ENCODE measurements at regions not wholly inside any gene's neighbourhood (a gene's known extent, or its start where the extent isn't known, plus 50 kb on each side); places are given as distances from the start of the nearest gene placed in this dataset.

- Mint-ChIP-seq H3K27me3 (no peaks in the 10 kb centered on the region), H3K36me3 (no peaks in the 10 kb centered on the region), H3K27ac (no peak overlapping the region), H3K9me3 (peaks cover 0 to 12% (median 6%) of the 10 kb centered on the region in 7 donors), H3K4me1 (peaks cover 0 to 13% (median 0%) of the 10 kb centered on the region in 4 donors), H3K4me3 (no peak overlapping the region)
- H3K4me1 ChIP-seq (ENCODE audit: control insufficient read depth, insufficient read depth, low read length, poor library complexity, severe bottlenecking) = no peaks in the 10 kb centered on the region
- H3K4me3 ChIP-seq (ENCODE audit: low read depth, low read length) = no peak overlapping the region
- H3K36me3 ChIP-seq (ENCODE audit: control insufficient read depth, insufficient read depth, low read length) = no peaks in the 10 kb centered on the region
- H3K27me3 ChIP-seq (ENCODE audit: control insufficient read depth, insufficient read depth, low read length) = no peaks in the 10 kb centered on the region
- no peak for ATAC-seq (ENCODE audit: low read depth in 2 of 2)
- H3K9me3 ChIP-seq (ENCODE audit: control insufficient read depth in 2 of 2, low read length in 2 of 2) = peaks cover 0 to 5% of the 10 kb centered on the region in 2 experiments
- DNase-seq = no peak
- no peak overlapping the region for H3K27ac ChIP-seq (ENCODE audit: insufficient read depth, low read length, poor library complexity, severe bottlenecking)
These were observed 253.6 kb downstream of the PPP1R2C start for GRCh38 chrX:42524379-42524778.

- no peaks in the 10 kb centered on the region for H3K36me3 Mint-ChIP-seq
- DNase-seq = no peak
- Histone ChIP-seq H3K4me1 (ENCODE audit: control insufficient read depth, insufficient read depth, low read length, poor library complexity, severe bottlenecking) (no peaks in the 10 kb centered on the region), H3K9me3 (ENCODE audit: control insufficient read depth in 2 of 2, low read length in 2 of 2) (no peaks in the 10 kb centered on the region), H3K36me3 (ENCODE audit: control insufficient read depth, insufficient read depth, low read length) (no peaks in the 10 kb centered on the region), H3K4me3 (ENCODE audit: low read depth, low read length) (no peak overlapping the region), H3K27ac (ENCODE audit: insufficient read depth, low read length, poor library complexity, severe bottlenecking) (no peak overlapping the region), H3K27me3 (ENCODE audit: control insufficient read depth, insufficient read depth, low read length) (no peaks in the 10 kb centered on the region)
- H3K27me3 Mint-ChIP-seq = no peaks in the 10 kb centered on the region
- H3K4me1 Mint-ChIP-seq = peaks cover 0 to 13% (median 0%) of the 10 kb centered on the region in 4 donors
- H3K9me3 Mint-ChIP-seq = peaks cover 0 to 2% (median 0%) of the 10 kb centered on the region in 7 donors
- no peak overlapping the region for H3K4me3 Mint-ChIP-seq
- no peak overlapping the region for H3K27ac Mint-ChIP-seq
- ATAC-seq (ENCODE audit: low read depth in 2 of 2) = no peak
These were observed 258.2 kb downstream of the PPP1R2C start for GRCh38 chrX:42519666-42520231.

- H3K4me3 Mint-ChIP-seq = no peak overlapping the region
- H3K27ac Mint-ChIP-seq = no peak overlapping the region
These were observed 262.0 kb downstream of the PPP1R2C start for GRCh38 chrX:42515939-42516338.

GRCh38 chrX:42505016-42505415 is 272.9 kb downstream of the PPP1R2C start:
- no peaks in the 10 kb centered on the region for H3K27me3 Mint-ChIP-seq
- H3K27ac Mint-ChIP-seq = no peak overlapping the region
- Histone ChIP-seq H3K36me3 (ENCODE audit: control insufficient read depth, insufficient read depth, low read length) (no peaks in the 10 kb centered on the region), H3K4me3 (ENCODE audit: low read depth, low read length) (no peak overlapping the region), H3K27ac (ENCODE audit: insufficient read depth, low read length, poor library complexity, severe bottlenecking) (no peak overlapping the region), H3K27me3 (ENCODE audit: control insufficient read depth, insufficient read depth, low read length) (no peaks in the 10 kb centered on the region), H3K4me1 (ENCODE audit: control insufficient read depth, insufficient read depth, low read length, poor library complexity, severe bottlenecking) (no peaks in the 10 kb centered on the region), H3K9me3 (ENCODE audit: control insufficient read depth in 2 of 2, low read length in 2 of 2) (no peaks in the 10 kb centered on the region)
- DNase-seq (no peak), ATAC-seq (ENCODE audit: low read depth in 2 of 2) (no peak)
- no peak overlapping the region for H3K4me3 Mint-ChIP-seq
- H3K9me3 Mint-ChIP-seq = peaks cover 0 to 17% (median 6%) of the 10 kb centered on the region in 7 donors
- no peaks in the 10 kb centered on the region for H3K36me3 Mint-ChIP-seq
- peaks cover 0 to 5% (median 3%) of the 10 kb centered on the region in 4 donors for H3K4me1 Mint-ChIP-seq

More at GRCh38 chrX:42515939-42516338, 262.0 kb downstream of the PPP1R2C start:
- peaks cover 0 to 12% (median 0%) of the 10 kb centered on the region in 4 donors for H3K4me1 Mint-ChIP-seq
- peaks cover 0 to 11% (median 0%) of the 10 kb centered on the region in 7 donors for H3K9me3 Mint-ChIP-seq
- ATAC-seq (ENCODE audit: low read depth in 2 of 2) = no peak
- no peaks in the 10 kb centered on the region for H3K27me3 ChIP-seq (ENCODE audit: control insufficient read depth, insufficient read depth, low read length)
- no peaks in the 10 kb centered on the region for H3K9me3 ChIP-seq (ENCODE audit: control insufficient read depth in 2 of 2, low read length in 2 of 2)
- no peaks in the 10 kb centered on the region for H3K36me3 ChIP-seq (ENCODE audit: control insufficient read depth, insufficient read depth, low read length)
- DNase-seq = no peak
- H3K4me1 ChIP-seq (ENCODE audit: control insufficient read depth, insufficient read depth, low read length, poor library complexity, severe bottlenecking) = no peaks in the 10 kb centered on the region
- H3K27me3 Mint-ChIP-seq = no peaks in the 10 kb centered on the region
- no peak overlapping the region for H3K4me3 ChIP-seq (ENCODE audit: low read depth, low read length)
- no peaks in the 10 kb centered on the region for H3K36me3 Mint-ChIP-seq
- H3K27ac ChIP-seq (ENCODE audit: insufficient read depth, low read length, poor library complexity, severe bottlenecking) = no peak overlapping the region

- no peak overlapping the region for H3K4me3 Mint-ChIP-seq
- Histone ChIP-seq H3K36me3 (ENCODE audit: control insufficient read depth, insufficient read depth, low read length) (no peaks in the 10 kb centered on the region), H3K9me3 (ENCODE audit: control insufficient read depth in 2 of 2, low read length in 2 of 2) (no peaks in the 10 kb centered on the region), H3K4me1 (ENCODE audit: control insufficient read depth, insufficient read depth, low read length, poor library complexity, severe bottlenecking) (no peaks in the 10 kb centered on the region), H3K4me3 (ENCODE audit: low read depth, low read length) (no peak overlapping the region), H3K27ac (ENCODE audit: insufficient read depth, low read length, poor library complexity, severe bottlenecking) (no peak overlapping the region), H3K27me3 (ENCODE audit: control insufficient read depth, insufficient read depth, low read length) (no peaks in the 10 kb centered on the region)
- ATAC-seq (ENCODE audit: low read depth in 2 of 2) (no peak), DNase-seq (no peak)
- peaks cover 0 to 7% (median 3%) of the 10 kb centered on the region in 4 donors for H3K4me1 Mint-ChIP-seq
- H3K9me3 Mint-ChIP-seq = no peaks in the 10 kb centered on the region
- no peaks in the 10 kb centered on the region for H3K36me3 Mint-ChIP-seq
- H3K27me3 Mint-ChIP-seq = no peaks in the 10 kb centered on the region
- no peak overlapping the region for H3K27ac Mint-ChIP-seq
These were observed 278.3 kb downstream of the PPP1R2C start for GRCh38 chrX:42499620-42500019.

GRCh38 chrX:42497356-42497755 is 280.6 kb downstream of the PPP1R2C start:
- H3K36me3 Mint-ChIP-seq = no peaks in the 10 kb centered on the region
- Histone ChIP-seq H3K4me3 (ENCODE audit: low read depth, low read length) (no peak overlapping the region), H3K4me1 (ENCODE audit: control insufficient read depth, insufficient read depth, low read length, poor library complexity, severe bottlenecking) (no peaks in the 10 kb centered on the region), H3K36me3 (ENCODE audit: control insufficient read depth, insufficient read depth, low read length) (no peaks in the 10 kb centered on the region), H3K27me3 (ENCODE audit: control insufficient read depth, insufficient read depth, low read length) (no peaks in the 10 kb centered on the region), H3K9me3 (ENCODE audit: control insufficient read depth in 2 of 2, low read length in 2 of 2) (no peaks in the 10 kb centered on the region), H3K27ac (ENCODE audit: insufficient read depth, low read length, poor library complexity, severe bottlenecking) (no peak overlapping the region)
- no peak overlapping the region for H3K4me3 Mint-ChIP-seq
- peaks cover 0 to 1% (median 0%) of the 10 kb centered on the region in 7 donors for H3K9me3 Mint-ChIP-seq
- no peak overlapping the region for H3K27ac Mint-ChIP-seq
- H3K4me1 Mint-ChIP-seq = peaks cover 0 to 7% (median 3%) of the 10 kb centered on the region in 4 donors
- DNase-seq (no peak), ATAC-seq (ENCODE audit: low read depth in 2 of 2) (no peak)
- H3K27me3 Mint-ChIP-seq = no peaks in the 10 kb centered on the region

- H3K4me1 ChIP-seq (ENCODE audit: control insufficient read depth, insufficient read depth, low read length, poor library complexity, severe bottlenecking) = no peaks in the 10 kb centered on the region
- DNase-seq (no peak), ATAC-seq (ENCODE audit: low read depth in 2 of 2) (no peak)
- Mint-ChIP-seq H3K27me3 (no peaks in the 10 kb centered on the region), H3K27ac (peak overlapping the region in 1 of 3 donors; percentile 39), H3K4me1 (peaks cover 0 to 5% (median 2%) of the 10 kb centered on the region in 4 donors), H3K9me3 (peaks cover 0 to 1% (median 0%) of the 10 kb centered on the region in 7 donors), H3K4me3 (no peak overlapping the region), H3K36me3 (no peaks in the 10 kb centered on the region)
- H3K9me3 ChIP-seq (ENCODE audit: control insufficient read depth in 2 of 2, low read length in 2 of 2) = no peaks in the 10 kb centered on the region
- H3K4me3 ChIP-seq (ENCODE audit: low read depth, low read length) = no peak overlapping the region
- no peak overlapping the region for H3K27ac ChIP-seq (ENCODE audit: insufficient read depth, low read length, poor library complexity, severe bottlenecking)
- no peaks in the 10 kb centered on the region for H3K36me3 ChIP-seq (ENCODE audit: control insufficient read depth, insufficient read depth, low read length)
- no peaks in the 10 kb centered on the region for H3K27me3 ChIP-seq (ENCODE audit: control insufficient read depth, insufficient read depth, low read length)
These were observed 281.7 kb downstream of the PPP1R2C start for GRCh38 chrX:42496239-42496638.

GRCh38 chrX:42495139-42495538 is 282.8 kb downstream of the PPP1R2C start:
- Mint-ChIP-seq H3K4me1 (peaks cover 0 to 5% (median 2%) of the 10 kb centered on the region in 4 donors), H3K4me3 (no peak overlapping the region), H3K27me3 (no peaks in the 10 kb centered on the region), H3K27ac (no peak overlapping the region), H3K9me3 (peaks cover 0 to 1% (median 0%) of the 10 kb centered on the region in 7 donors), H3K36me3 (no peaks in the 10 kb centered on the region)
- ATAC-seq (ENCODE audit: low read depth in 2 of 2) (peak; percentile 58 to 61), DNase-seq (peak in 2 of 3 donors; percentile 10 to 36)
- H3K4me3 ChIP-seq (ENCODE audit: low read depth, low read length) = no peak overlapping the region
- H3K36me3 ChIP-seq (ENCODE audit: control insufficient read depth, insufficient read depth, low read length) = no peaks in the 10 kb centered on the region
- H3K4me1 ChIP-seq (ENCODE audit: control insufficient read depth, insufficient read depth, low read length, poor library complexity, severe bottlenecking) = no peaks in the 10 kb centered on the region
- no peaks in the 10 kb centered on the region for H3K27me3 ChIP-seq (ENCODE audit: control insufficient read depth, insufficient read depth, low read length)
- H3K9me3 ChIP-seq (ENCODE audit: control insufficient read depth in 2 of 2, low read length in 2 of 2) = no peaks in the 10 kb centered on the region
- H3K27ac ChIP-seq (ENCODE audit: insufficient read depth, low read length, poor library complexity, severe bottlenecking) = no peak overlapping the region

Data from CD4-positive, CD25-positive, alpha-beta regulatory T cell (primary cell).